Panc1 (cell line): ENCODE measurements at regions not wholly inside any gene's neighbourhood (a gene's known extent, or its start where the extent isn't known, plus 50 kb on each side); places are given as distances from the start of the nearest gene placed in this dataset.

Source experiments
- ATAC-seq: fragments of 200-7000 bp; cut with Tn5 transposase; 2 replicates; pipeline ENCODE4 v1.9.1; 2020; ENCODE audit warnings: mild to moderate bottlenecking, moderate library complexity
- BruUV-seq: library from RNA; stranded (reverse); fragments of 400-500 nt; replicated peaks from 2 replicates; lab custom pipeline; 2021; lab: Mats Ljungman, UMichigan
- CTCF ChIA-PET: fragments of 300-600 bp; sonication (Branson Sonifier 250); formaldehyde crosslinking; loops from one replicate; lab custom pipeline; 2022; ENCODE audit warnings: antibody characterized with exemption; lab: Charles Lee
- POLR2A ChIA-PET: fragments of 300-600 bp; sonication (Branson Sonifier 250); formaldehyde crosslinking; loops from one replicate; lab custom pipeline; 2022; ENCODE audit warnings: antibody characterized with exemption; lab: Charles Lee
- DNase-seq: peaks from one replicate; pipeline ENCODE4 v3.0.0-alpha.2; 2010; ENCODE audit warnings: low read depth, low spot score
- H3K27ac ChIP-seq: 2 replicates; pipeline ENCODE4 v1.5.1; 2011; ENCODE audit warnings: mild to moderate bottlenecking, low read length, inconsistent platforms
- H3K27me3 ChIP-seq: fragments of 200-500 bp; sonication (Bioruptor generic); 2 replicates; pipeline ENCODE4 v1.6.0; 2014; ENCODE audit warnings: low read length, inconsistent platforms; ENCODE audit not compliant: control insufficient read depth, insufficient read depth
- H3K36me3 ChIP-seq: fragments of 200-500 bp; sonication (Bioruptor generic); 2 replicates; pipeline ENCODE4 v1.5.1; 2014; ENCODE audit warnings: inconsistent platforms, mild to moderate bottlenecking, low read length, moderate library complexity; ENCODE audit not compliant: control insufficient read depth, insufficient read depth
- H3K4me1 ChIP-seq: 2 replicates; pipeline ENCODE4 v1.5.1; 2011; ENCODE audit warnings: inconsistent platforms, mild to moderate bottlenecking, low read length, moderate library complexity; ENCODE audit not compliant: control insufficient read depth, insufficient read depth
- H3K4me3 ChIP-seq, 2 experiments: 2 replicates each; pipeline ENCODE4 v1.5.1; 2011 to 2012; ENCODE audit warnings: low read depth in 2 of 2, low read length in 2 of 2, mild to moderate bottlenecking in 2 of 2, inconsistent platforms in 1 of 2, moderate library complexity in 1 of 2
- H3K9me3 ChIP-seq: fragments of 200-500 bp; sonication (Bioruptor generic); 2 replicates; pipeline ENCODE4 v1.5.1; 2014; ENCODE audit warnings: low read depth, mild to moderate bottlenecking, inconsistent platforms, low read length, moderate library complexity; ENCODE audit not compliant: control insufficient read depth, insufficient read depth
- POLR2AphosphoS5 ChIP-seq: IDR thresholded peaks from 2 replicates; pipeline ENCODE4 v1.6.1; 2012; ENCODE audit warnings: mild to moderate bottlenecking, low read depth, low read length, moderate library complexity
- REST ChIP-seq, 2 experiments: IDR thresholded peaks; 2 replicates each; pipeline ENCODE4 v1.6.1; 2011 to 2012; ENCODE audit warnings: low read depth in 2 of 2, control low read depth in 1 of 2, low read length in 1 of 2, mild to moderate bottlenecking in 1 of 2, moderate library complexity in 1 of 2; ENCODE audit not compliant: insufficient read depth in 1 of 2
- SIN3A ChIP-seq: IDR thresholded peaks from 2 replicates; pipeline ENCODE4 v1.6.1; 2012; ENCODE audit warnings: low read depth, mild to moderate bottlenecking, low read length, moderate library complexity, borderline replicate concordance; ENCODE audit not compliant: insufficient read depth
- TCF7L2 ChIP-seq: IDR thresholded peaks from 2 replicates; pipeline ENCODE4 v1.6.1; 2011; ENCODE audit warnings: mild to moderate bottlenecking, low read depth, low read length, inconsistent platforms
- in situ Hi-C: cut with HindIII; loops from 2 replicates; pipeline ENCODE4 v1.10.0; 2016; ENCODE audit warnings: low sequenced_read_pairs, low pct_unique_long_range_greater_than_20kb
- intact Hi-C: fragments of 100-400 bp; cut with micrococcal nuclease; formaldehyde crosslinking; loops from one replicate; pipeline ENCODE4 v1.10.0; 2022; ENCODE audit not compliant: unreplicated experiment
- TF ChIP-seq, protein P1 (sequence below): fragments of 450-650 bp; IDR thresholded peaks from 2 replicates; pipeline ENCODE4 v1.5.1; 2017; ENCODE audit warnings: mild to moderate bottlenecking

GRCh38 chr10:83984256-83984640, 155.1 kb upstream of the GHITM start:
- no TSS peak for BruUV-seq
- ATAC-seq (no peak), DNase-seq (no peak)
- H3K36me3 ChIP-seq: no peaks in the 10 kb centered on the region
- no peak for TF ChIP-seq REST (IDR thresholded peaks at IDR 0.05; ENCODE audit: insufficient read depth in 1 of 2, low read depth in 2 of 2, low read length in 1 of 2)
- TF ChIP-seq, protein P1, sequence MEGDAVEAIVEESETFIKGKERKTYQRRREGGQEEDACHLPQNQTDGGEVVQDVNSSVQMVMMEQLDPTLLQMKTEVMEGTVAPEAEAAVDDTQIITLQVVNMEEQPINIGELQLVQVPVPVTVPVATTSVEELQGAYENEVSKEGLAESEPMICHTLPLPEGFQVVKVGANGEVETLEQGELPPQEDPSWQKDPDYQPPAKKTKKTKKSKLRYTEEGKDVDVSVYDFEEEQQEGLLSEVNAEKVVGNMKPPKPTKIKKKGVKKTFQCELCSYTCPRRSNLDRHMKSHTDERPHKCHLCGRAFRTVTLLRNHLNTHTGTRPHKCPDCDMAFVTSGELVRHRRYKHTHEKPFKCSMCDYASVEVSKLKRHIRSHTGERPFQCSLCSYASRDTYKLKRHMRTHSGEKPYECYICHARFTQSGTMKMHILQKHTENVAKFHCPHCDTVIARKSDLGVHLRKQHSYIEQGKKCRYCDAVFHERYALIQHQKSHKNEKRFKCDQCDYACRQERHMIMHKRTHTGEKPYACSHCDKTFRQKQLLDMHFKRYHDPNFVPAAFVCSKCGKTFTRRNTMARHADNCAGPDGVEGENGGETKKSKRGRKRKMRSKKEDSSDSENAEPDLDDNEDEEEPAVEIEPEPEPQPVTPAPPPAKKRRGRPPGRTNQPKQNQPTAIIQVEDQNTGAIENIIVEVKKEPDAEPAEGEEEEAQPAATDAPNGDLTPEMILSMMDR: no peak
- TF ChIP-seq TCF7L2: no peak
- TF ChIP-seq POLR2AphosphoS5: no peak
- TF ChIP-seq SIN3A: no peak
- ChIA-PET CTCF (no interaction called here), POLR2A (no interaction called here)
- H3K27me3 ChIP-seq: no peaks in the 10 kb centered on the region
- H3K4me1 ChIP-seq: no peaks in the 10 kb centered on the region
- in situ Hi-C loops: no loop called here
- H3K9me3 ChIP-seq: no peaks in the 10 kb centered on the region
- H3K27ac ChIP-seq: no peak overlapping the region
- no peak overlapping the region for H3K4me3 ChIP-seq
- intact Hi-C loops: no loop called here

DNA sequence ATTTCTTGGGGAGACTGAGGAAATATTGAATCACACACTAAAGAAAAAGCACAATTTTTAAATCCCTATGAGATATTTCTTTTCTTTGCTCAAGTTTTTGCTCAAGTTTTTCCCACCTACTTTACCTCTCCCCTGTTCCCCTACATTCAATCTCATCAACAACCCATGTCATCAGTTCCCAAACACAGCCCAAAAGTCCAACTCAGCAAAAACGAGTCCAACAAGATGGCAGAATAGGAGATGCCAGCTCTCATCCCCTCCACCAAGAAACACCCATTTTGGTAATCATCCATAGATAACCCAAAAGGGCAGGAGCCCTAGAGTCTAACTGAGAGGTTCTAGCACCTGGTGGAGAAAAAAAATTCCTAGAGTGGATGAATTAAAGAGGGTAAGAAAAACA, 152.5 kb upstream of the GHITM start:
- Histone ChIP-seq H3K27ac (no peak overlapping the region), H3K9me3 (no peaks in the 10 kb centered on the region), H3K27me3 (no peaks in the 10 kb centered on the region), H3K36me3 (no peaks in the 10 kb centered on the region), H3K4me1 (no peaks in the 10 kb centered on the region), H3K4me3 (no peak overlapping the region)
- no TSS peak for BruUV-seq
- in situ Hi-C loops: no loop called here
- DNase-seq: no peak
- POLR2A ChIA-PET: no interaction called here
- CTCF ChIA-PET: no interaction called here
- no peak for ATAC-seq
- TF ChIP-seq, protein P1: no peak
- intact Hi-C loops: no loop called here

GRCh38 chr10:83987216-83987615, 152.1 kb upstream of the GHITM start:
- ChIA-PET CTCF (no interaction called here), POLR2A (no interaction called here)
- Histone ChIP-seq H3K4me3 (no peak overlapping the region), H3K4me1 (no peaks in the 10 kb centered on the region), H3K36me3 (no peaks in the 10 kb centered on the region), H3K27me3 (no peaks in the 10 kb centered on the region), H3K9me3 (no peaks in the 10 kb centered on the region), H3K27ac (no peak overlapping the region)
- intact Hi-C loops (no loop called here), in situ Hi-C loops (no loop called here)
- no peak for DNase-seq
- BruUV-seq: no TSS peak
- ATAC-seq: no peak
- TF ChIP-seq POLR2AphosphoS5 (no peak), REST (IDR thresholded peaks at IDR 0.05; ENCODE audit: insufficient read depth in 1 of 2, low read depth in 2 of 2, low read length in 1 of 2) (no peak), TCF7L2 (no peak)
- TF ChIP-seq, protein P1: no peak
